ENCODE measurements at regions not wholly inside any gene's neighbourhood (a gene's known extent, or its start where the extent isn't known, plus 50 kb on each side); places are given as distances from the start of the nearest gene placed in this dataset.

DNA sequence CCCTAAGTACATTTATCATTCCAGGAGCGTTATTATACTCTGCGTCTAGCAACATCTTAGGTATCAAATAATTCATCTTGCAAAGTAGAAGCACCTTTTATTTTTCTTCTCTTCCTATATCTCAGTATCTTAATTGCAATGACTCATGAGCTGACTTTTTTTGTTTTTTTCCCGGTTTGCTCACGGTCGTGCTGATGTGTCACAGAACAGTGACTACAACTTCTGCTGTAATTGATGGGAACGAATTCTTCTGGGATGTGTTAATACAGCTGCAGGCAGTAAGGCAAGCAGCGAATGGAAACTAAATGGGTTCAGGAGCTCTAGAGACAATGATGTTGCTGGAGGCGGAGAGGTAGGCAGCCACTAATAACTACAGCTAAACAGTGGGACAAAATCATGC lies 89.8 kb upstream of the TMPRSS15 start:
- TF ChIP-seq, protein P1, sequence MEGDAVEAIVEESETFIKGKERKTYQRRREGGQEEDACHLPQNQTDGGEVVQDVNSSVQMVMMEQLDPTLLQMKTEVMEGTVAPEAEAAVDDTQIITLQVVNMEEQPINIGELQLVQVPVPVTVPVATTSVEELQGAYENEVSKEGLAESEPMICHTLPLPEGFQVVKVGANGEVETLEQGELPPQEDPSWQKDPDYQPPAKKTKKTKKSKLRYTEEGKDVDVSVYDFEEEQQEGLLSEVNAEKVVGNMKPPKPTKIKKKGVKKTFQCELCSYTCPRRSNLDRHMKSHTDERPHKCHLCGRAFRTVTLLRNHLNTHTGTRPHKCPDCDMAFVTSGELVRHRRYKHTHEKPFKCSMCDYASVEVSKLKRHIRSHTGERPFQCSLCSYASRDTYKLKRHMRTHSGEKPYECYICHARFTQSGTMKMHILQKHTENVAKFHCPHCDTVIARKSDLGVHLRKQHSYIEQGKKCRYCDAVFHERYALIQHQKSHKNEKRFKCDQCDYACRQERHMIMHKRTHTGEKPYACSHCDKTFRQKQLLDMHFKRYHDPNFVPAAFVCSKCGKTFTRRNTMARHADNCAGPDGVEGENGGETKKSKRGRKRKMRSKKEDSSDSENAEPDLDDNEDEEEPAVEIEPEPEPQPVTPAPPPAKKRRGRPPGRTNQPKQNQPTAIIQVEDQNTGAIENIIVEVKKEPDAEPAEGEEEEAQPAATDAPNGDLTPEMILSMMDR (IDR thresholded peaks at IDR 0.05; ENCODE audit: borderline replicate concordance, extremely low read depth, low read length, poor library complexity, severe bottlenecking): no peak
- TF ChIP-seq EZH2 (IDR thresholded peaks at IDR 0.05; ENCODE audit: borderline replicate concordance, low read depth, low read length, severe bottlenecking): no peak

Data from DND-41 (cell line).